H1 (cell line): ENCODE measurements at regions not wholly inside any gene's neighbourhood (a gene's known extent, or its start where the extent isn't known, plus 50 kb on each side); places are given as distances from the start of the nearest gene placed in this dataset.

ENCODE experiments used
- CTCF ChIA-PET: fragments of 300-600 bp; sonication (Branson Sonifier 250); formaldehyde crosslinking; loops from one replicate; lab custom pipeline; 2021; ENCODE audit not compliant: partially characterized antibody; lab: Charles Lee
- POLR2A ChIA-PET: fragments of 300-600 bp; sonication (Branson Sonifier 250); formaldehyde crosslinking; loops from one replicate; lab custom pipeline; 2021; ENCODE audit warnings: inconsistent platforms; ENCODE audit not compliant: partially characterized antibody; lab: Charles Lee
- DNase-seq, 2 experiments: peaks; one replicate each; pipeline versions ENCODE4 v3.0.0 to v3.0.0-alpha.2; 2010 to 2022; ENCODE audit warnings: low spot score in 2 of 2, low read depth in 1 of 2, mixed read lengths in 1 of 2
- FAIRE-seq: peaks from 2 replicates; lab custom pipeline; 2011; peaks lifted over from hg19 to GRCh38; lab: Jason Lieb, UNC
- H2AFZ ChIP-seq: 2 replicates; pipeline ENCODE4 v1.8.1; 2012; ENCODE audit warnings: low read length, inconsistent platforms
- H2AK5ac ChIP-seq: 2 replicates; pipeline ENCODE4 v1.6.1; 2013; ENCODE audit warnings: low read depth, low read length
- H2BK120ac ChIP-seq: replicated peaks from 2 replicates; pipeline ENCODE3; 2013; ENCODE audit warnings: low read depth, low read length, inconsistent platforms
- H2BK12ac ChIP-seq: 2 replicates; pipeline ENCODE4 v1.6.1; 2013; ENCODE audit warnings: low read depth, low read length
- H2BK15ac ChIP-seq: 2 replicates; pipeline ENCODE4 v1.6.1; 2013; ENCODE audit warnings: low read length
- H2BK20ac ChIP-seq: 2 replicates; pipeline ENCODE4 v1.6.1; 2013; ENCODE audit warnings: low read length
- H2BK5ac ChIP-seq: 2 replicates; pipeline ENCODE4 v1.6.1; 2013; ENCODE audit warnings: low read depth, low read length
- H3K14ac ChIP-seq: 2 replicates; pipeline ENCODE4 v1.6.1; 2013; ENCODE audit warnings: inconsistent platforms; ENCODE audit not compliant: insufficient read length
- H3K18ac ChIP-seq: 2 replicates; pipeline ENCODE4 v1.6.1; 2013; ENCODE audit warnings: low read length; ENCODE audit errors: extremely low read depth
- H3K23ac ChIP-seq: 2 replicates; pipeline ENCODE4 v1.6.1; 2013; ENCODE audit warnings: inconsistent platforms; ENCODE audit not compliant: insufficient read length
- H3K23me2 ChIP-seq: 2 replicates; pipeline ENCODE4 v1.6.1; 2013; ENCODE audit warnings: low read depth, low read length
- H3K27ac ChIP-seq: 2 replicates; pipeline ENCODE4 v1.6.1; 2011; ENCODE audit warnings: low read depth, low read length, inconsistent platforms
- H3K27me3 ChIP-seq, 4 experiments: replicated peaks in 1 of 4; 1 replicate in 1 of 4; 2 replicates in 3 of 4; pipeline versions ENCODE4 v1.6.1 to v1.8.1; 2011 to 2013; ENCODE audit warnings: low read length in 3 of 4, mild to moderate bottlenecking in 3 of 4, inconsistent platforms in 2 of 4, mixed read lengths in 2 of 4, moderate library complexity in 1 of 4; ENCODE audit not compliant: control insufficient read depth in 3 of 4, insufficient read depth in 3 of 4; ENCODE audit errors: extremely low read depth in 1 of 4
- H3K36me3 ChIP-seq, 4 experiments: 2 replicates each; pipeline versions ENCODE4 v1.6.1 to v1.8.1; 2011 to 2013; ENCODE audit warnings: mild to moderate bottlenecking in 4 of 4, low read length in 3 of 4, moderate library complexity in 2 of 4, control low read depth in 1 of 4, inconsistent platforms in 1 of 4; ENCODE audit not compliant: insufficient read depth in 4 of 4, control insufficient read depth in 2 of 4
- H3K4ac ChIP-seq: replicated peaks from 2 replicates; pipeline ENCODE3; 2013; ENCODE audit warnings: low read length, low read depth, mixed read lengths, inconsistent platforms; ENCODE audit not compliant: insufficient read length
- H3K4me1 ChIP-seq, 4 experiments: replicated peaks in 1 of 4; 1 replicate in 1 of 4; 2 replicates in 3 of 4; pipeline versions ENCODE4 v1.6.1 to v1.8.1; 2011 to 2013; ENCODE audit warnings: low read length in 3 of 4, inconsistent platforms in 2 of 4, mixed read lengths in 1 of 4; ENCODE audit not compliant: insufficient read depth in 4 of 4, control insufficient read depth in 3 of 4
- H3K4me2 ChIP-seq, 2 experiments: 2 replicates each; pipeline versions ENCODE4 v1.6.1 to v1.8.1; 2011 to 2013; ENCODE audit warnings: low read depth in 2 of 2, low read length in 2 of 2, control low read depth in 1 of 2, inconsistent platforms in 1 of 2, mild to moderate bottlenecking in 1 of 2; ENCODE audit not compliant: insufficient read depth in 1 of 2
- H3K4me3 ChIP-seq, 4 experiments: fragments of 200-600, 300-600 bp in 1 of 4; sonication (generic), shearing (Covaris generic), sonication (Bioruptor Twin) in 1 of 4; 2 replicates each; pipeline versions ENCODE4 v1.5.1 to v1.8.1; 2011 to 2016; ENCODE audit warnings: low read length in 4 of 4, low read depth in 3 of 4, control low read depth in 2 of 4, inconsistent platforms in 2 of 4, mild to moderate bottlenecking in 2 of 4, mixed read lengths in 1 of 4, moderate library complexity in 1 of 4; ENCODE audit not compliant: insufficient read depth in 2 of 4; ENCODE audit errors: extremely low read depth in 1 of 4
- H3K56ac ChIP-seq: replicated peaks from 2 replicates; pipeline ENCODE3; 2013; ENCODE audit warnings: low read depth, mild to moderate bottlenecking, mixed read lengths, low read length, inconsistent platforms; ENCODE audit not compliant: insufficient read length
- H3K79me1 ChIP-seq: 2 replicates; pipeline ENCODE4 v1.6.1; 2013; ENCODE audit warnings: low read depth, low read length, control low read depth
- H3K79me2 ChIP-seq, 2 experiments: 2 replicates each; pipeline versions ENCODE4 v1.6.1 to v1.8.1; 2012 to 2013; ENCODE audit warnings: low read length in 2 of 2, mild to moderate bottlenecking in 2 of 2, inconsistent platforms in 1 of 2; ENCODE audit not compliant: insufficient read depth in 2 of 2, control insufficient read depth in 1 of 2
- H3K9ac ChIP-seq, 4 experiments: replicated peaks in 1 of 4; 1 replicate in 1 of 4; 2 replicates in 3 of 4; pipeline versions ENCODE4 v1.6.1 to v1.8.1; 2011 to 2013; ENCODE audit warnings: low read depth in 3 of 4, low read length in 3 of 4, control low read depth in 2 of 4, mild to moderate bottlenecking in 2 of 4, moderate library complexity in 2 of 4, inconsistent platforms in 1 of 4; ENCODE audit errors: extremely low read depth in 1 of 4
- H3K9me3 ChIP-seq, 2 experiments: 2 replicates each; pipeline versions ENCODE4 v1.6.1 to v1.8.1; 2012 to 2013; ENCODE audit warnings: mild to moderate bottlenecking in 2 of 2, moderate library complexity in 2 of 2, control low read depth in 1 of 2, inconsistent platforms in 1 of 2, low read depth in 1 of 2, low read length in 1 of 2, mixed read lengths in 1 of 2; ENCODE audit not compliant: insufficient read depth in 2 of 2
- H4K20me1 ChIP-seq, 2 experiments: replicated peaks in 1 of 2; 2 replicates each; pipeline versions ENCODE3 to v1.8.1; 2011 to 2013; ENCODE audit warnings: inconsistent platforms in 2 of 2, low read length in 2 of 2, mild to moderate bottlenecking in 1 of 2; ENCODE audit not compliant: insufficient read depth in 2 of 2, control insufficient read depth in 1 of 2
- H4K5ac ChIP-seq: 2 replicates; pipeline ENCODE4 v1.6.1; 2013; ENCODE audit warnings: low read length, low read depth, mixed read lengths, inconsistent platforms; ENCODE audit not compliant: insufficient read length
- H4K8ac ChIP-seq: 2 replicates; pipeline ENCODE4 v1.8.0; 2013; ENCODE audit warnings: mild to moderate bottlenecking, moderate library complexity, low read length, inconsistent platforms; ENCODE audit not compliant: insufficient read depth; ENCODE audit errors: extremely low read depth
- H4K91ac ChIP-seq: replicated peaks from 2 replicates; pipeline ENCODE3; 2013; ENCODE audit warnings: low read length, mixed read lengths, inconsistent platforms; ENCODE audit not compliant: insufficient read length
- BCL11A ChIP-seq, 2 experiments: IDR thresholded peaks; one replicate each; pipeline ENCODE4 v1.6.1; 2011; ENCODE audit warnings: low read depth in 2 of 2, low read length in 2 of 2, mild to moderate bottlenecking in 2 of 2
- CBX8 ChIP-seq: fragments of 300-800, 300-1000 bp; sonication (generic); IDR thresholded peaks from 2 replicates; pipeline ENCODE4 v1.7.1; 2016; ENCODE audit warnings: low read depth, low read length, borderline replicate concordance
- CHD1 ChIP-seq: IDR thresholded peaks from 2 replicates; pipeline ENCODE4 v1.6.1; 2012; ENCODE audit warnings: low read depth, low read length, improper control_type of control experiment
- CREB1 ChIP-seq: IDR thresholded peaks from 2 replicates; pipeline ENCODE4 v1.6.1; 2012; ENCODE audit warnings: inconsistent platforms
- CTBP2 ChIP-seq: IDR thresholded peaks from 2 replicates; pipeline ENCODE4 v1.7.0; 2011; ENCODE audit warnings: borderline replicate concordance, mild to moderate bottlenecking, moderate library complexity, mixed read lengths, low read length; ENCODE audit not compliant: insufficient read depth, insufficient read length
- KDM1A ChIP-seq: fragments of 200-600, 300-600 bp; sonication (generic); IDR thresholded peaks from 2 replicates; pipeline ENCODE4 v1.7.1; 2016; ENCODE audit warnings: mild to moderate bottlenecking, low read length, borderline replicate concordance
- KDM4A ChIP-seq: IDR thresholded peaks from one replicate; pipeline ENCODE4 v1.7.1; 2012; ENCODE audit warnings: low read depth, mild to moderate bottlenecking, moderate library complexity, low read length, inconsistent platforms; ENCODE audit not compliant: severe bottlenecking
- KDM5A ChIP-seq: fragments of 200-600 bp; IDR thresholded peaks from 2 replicates; pipeline ENCODE4 v1.7.1; 2012; ENCODE audit warnings: mild to moderate bottlenecking, low read length, inconsistent platforms, mixed read lengths
- NANOG ChIP-seq: IDR thresholded peaks from 2 replicates; pipeline ENCODE4 v1.6.1; 2011; ENCODE audit warnings: low read length, low read depth, mild to moderate bottlenecking, inconsistent platforms; ENCODE audit not compliant: insufficient read depth, poor library complexity, severe bottlenecking
- POU5F1 ChIP-seq: IDR thresholded peaks from 2 replicates; pipeline ENCODE4 v1.6.1; 2011; ENCODE audit warnings: low read depth, mild to moderate bottlenecking, low read length, moderate library complexity
- RFX5 ChIP-seq: IDR thresholded peaks from 2 replicates; pipeline ENCODE4 v1.6.1; 2011; ENCODE audit warnings: low read depth, low read length, improper control_type of control experiment, borderline replicate concordance
- SIX5 ChIP-seq: IDR thresholded peaks from 2 replicates; pipeline ENCODE4 v1.6.1; 2011; ENCODE audit warnings: mild to moderate bottlenecking, low read depth, low read length
- SP1 ChIP-seq: IDR thresholded peaks from 2 replicates; pipeline ENCODE4 v1.6.1; 2011; ENCODE audit warnings: low read depth, low read length
- SP2 ChIP-seq: IDR thresholded peaks from 2 replicates; pipeline ENCODE4 v1.6.1; 2012; ENCODE audit warnings: mild to moderate bottlenecking, low read length, inconsistent platforms
- SP4 ChIP-seq: IDR thresholded peaks from 2 replicates; pipeline ENCODE4 v1.6.1; 2012; ENCODE audit warnings: low read length, inconsistent platforms
- WGBS, 2 experiments: shearing (Covaris generic) in 1 of 2; methylation state at CpG; one replicate each; pipeline versions ENCODE4 v1.1.6 to v1.1.7; 2013 to 2015; ENCODE audit warnings: low lambda C conversion rate in 2 of 2, mixed read lengths in 2 of 2, inconsistent platforms in 1 of 2, low coverage in 1 of 2, missing lambda C conversion rate in 1 of 2; ENCODE audit not compliant: insufficient replicate concordance in 2 of 2, insufficient coverage in 1 of 2, insufficient read length in 1 of 2; ENCODE audit errors: extremely low coverage in 1 of 2, missing lambda C conversion rate in 1 of 2; 5-methylcytosine and 5-hydroxymethylcytosine counted together

DNA sequence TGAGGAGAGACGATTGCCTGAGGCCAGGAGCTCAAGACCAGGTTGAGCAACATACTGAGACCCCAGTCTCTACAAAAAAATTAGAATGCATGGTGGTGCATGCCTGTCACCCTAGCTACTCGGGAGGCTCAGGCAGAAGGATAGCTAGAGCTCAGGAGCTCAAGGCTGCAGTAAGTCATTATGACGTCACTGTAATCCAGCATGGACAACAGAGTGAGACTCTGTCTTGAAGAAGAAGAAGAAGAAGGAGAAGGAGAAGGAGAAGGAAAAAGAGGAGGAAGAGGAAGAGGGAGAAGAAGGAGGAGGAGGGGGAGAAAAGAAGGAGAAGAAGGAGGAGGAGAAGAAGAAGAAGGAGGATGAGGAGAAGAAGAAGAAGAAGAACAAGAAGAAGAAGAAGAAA, 519.1 kb downstream of the CDH9 start:
- no peak for DNase-seq
- TF ChIP-seq SP4 (no peak), KDM1A (no peak), BCL11A (IDR thresholded peaks at IDR 0.05; ENCODE audit: low read depth in 2 of 2, low read length in 2 of 2) (no peak), CTBP2 (no peak), KDM4A (no peak), CBX8 (no peak), KDM5A (no peak), NANOG (no peak), CREB1 (no peak), CHD1 (no peak), SP2 (no peak), SP1 (no peak), SIX5 (no peak), RFX5 (no peak), POU5F1 (no peak)

More for the DNA sequence above, 519.1 kb downstream of the CDH9 start:
- Histone ChIP-seq H3K9me3 (no peaks in the 10 kb centered on the region), H3K4me3 (no peak overlapping the region), H3K27me3 (no peaks in the 10 kb centered on the region), H2BK15ac (no peak overlapping the region), H2AK5ac (no peak overlapping the region), H4K5ac (no peak overlapping the region), H3K23me2 (no peaks in the 10 kb centered on the region), H3K79me2 (no peaks in the 10 kb centered on the region), H3K27ac (no peak overlapping the region), H4K20me1 (no peaks in the 10 kb centered on the region), H3K14ac (no peak overlapping the region), H3K36me3 (no peaks in the 10 kb centered on the region), H4K8ac (no peak overlapping the region), H4K91ac (no peak overlapping the region), H3K4me2 (no peak overlapping the region), H3K56ac (no peak overlapping the region), H2BK120ac (no peak overlapping the region), H3K4me1 (no peaks in the 10 kb centered on the region), H3K23ac (no peak overlapping the region), H2BK20ac (no peak overlapping the region), H3K4ac (no peak overlapping the region), H2BK5ac (no peak overlapping the region), H2AFZ (no peak overlapping the region), H3K79me1 (no peaks in the 10 kb centered on the region), H3K18ac (no peak overlapping the region), H2BK12ac (no peak overlapping the region), H3K9ac (no peak overlapping the region)
- 62% methylated on average over 3 of the region's 3 CpGs; no CpG with 5 or more reads in 1 of the 2 experiments for WGBS, 2 experiments
- CTCF ChIA-PET, result no interaction called here
- POLR2A ChIA-PET, result no interaction called here
- FAIRE-seq, result no peak
